IMR-90 (cell line): ENCODE measurements at regions not wholly inside any gene's neighbourhood (a gene's known extent, or its start where the extent isn't known, plus 50 kb on each side); places are given as distances from the start of the nearest gene placed in this dataset.

Source experiments
- BHLHE40 ChIP-seq: fragments of 150-350 bp; IDR thresholded peaks from 2 replicates; pipeline ENCODE4 v1.6.1; 2016; ENCODE audit warnings: mild to moderate bottlenecking, low read depth, low read length
- CEBPB ChIP-seq: IDR thresholded peaks from 2 replicates; pipeline ENCODE4 v1.6.1; 2012; ENCODE audit warnings: low read depth, low read length, improper control_type of control experiment
- CTCF ChIP-seq: conservative IDR thresholded peaks from 2 replicates; pipeline ENCODE4 v1.5.1; 2012; ENCODE audit warnings: mild to moderate bottlenecking, low read depth, low read length, improper control_type of control experiment
- FOS ChIP-seq: fragments of 150-350 bp; IDR thresholded peaks from 2 replicates; pipeline ENCODE4 v1.6.1; 2016; ENCODE audit warnings: low read depth, low read length
- MAFK ChIP-seq: IDR thresholded peaks from 2 replicates; pipeline ENCODE4 v1.6.1; 2012; ENCODE audit warnings: low read depth, low read length, improper control_type of control experiment
- MXI1 ChIP-seq: IDR thresholded peaks from 2 replicates; pipeline ENCODE4 v1.6.1; 2012; ENCODE audit warnings: low read depth, mild to moderate bottlenecking, low read length, moderate library complexity, borderline replicate concordance
- POLR2A ChIP-seq: IDR thresholded peaks from 2 replicates; pipeline ENCODE4 v1.6.1; 2012; ENCODE audit warnings: mild to moderate bottlenecking, low read depth, low read length
- RAD21 ChIP-seq: IDR thresholded peaks from 2 replicates; pipeline ENCODE4 v1.6.1; 2012; ENCODE audit warnings: low read length, improper control_type of control experiment
- RCOR1 ChIP-seq: IDR thresholded peaks from 2 replicates; pipeline ENCODE4 v1.6.1; 2012; ENCODE audit warnings: mild to moderate bottlenecking, low read length, improper control_type of control experiment; ENCODE audit not compliant: insufficient replicate concordance
- RFX5 ChIP-seq: IDR thresholded peaks from 2 replicates; pipeline ENCODE4 v1.8.0; 2012; ENCODE audit warnings: low read depth, mild to moderate bottlenecking, low read length, moderate library complexity
- USF2 ChIP-seq: fragments of 150-350 bp; IDR thresholded peaks from 2 replicates; pipeline ENCODE4 v1.6.1; 2017; ENCODE audit warnings: mild to moderate bottlenecking, antibody characterized with exemption, low read length, low read depth

DNA sequence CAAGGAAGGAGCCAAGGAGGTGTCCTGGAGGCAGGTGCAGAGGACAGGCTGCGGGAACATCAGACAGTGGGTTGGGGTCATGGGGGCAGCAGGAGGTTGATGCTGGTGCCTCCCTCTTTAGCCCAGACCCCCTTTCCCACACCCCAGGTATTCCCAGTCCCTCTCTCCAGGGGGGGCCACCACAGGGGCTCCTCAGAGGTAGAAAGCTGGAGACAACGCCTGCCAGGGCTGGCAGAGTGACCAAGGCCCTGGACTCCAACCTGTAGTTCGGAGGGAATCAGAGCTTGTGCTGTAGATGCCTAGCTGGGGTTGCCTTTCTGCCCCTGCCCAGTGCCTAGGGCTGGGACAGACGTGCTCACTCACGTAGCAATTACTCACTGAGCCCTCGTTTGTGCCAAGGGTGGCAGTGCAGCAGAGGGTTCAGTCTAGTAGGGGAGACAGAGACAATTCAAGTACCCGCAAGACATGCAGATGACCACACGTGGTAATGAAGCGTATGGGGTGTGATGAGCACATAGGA is 148.2 kb downstream of the PTPRU start:
- TF ChIP-seq RAD21 (no peak), CEBPB (no peak), POLR2A (no peak), RCOR1 (no peak), CTCF (no peak), BHLHE40 (no peak), USF2 (no peak), FOS (no peak), MXI1 (no peak), MAFK (no peak), RFX5 (no peak)
